Osteoblast (primary cell): ENCODE measurements at regions not wholly inside any gene's neighbourhood (a gene's known extent, or its start where the extent isn't known, plus 50 kb on each side); places are given as distances from the start of the nearest gene placed in this dataset.

Source experiments
- DNase-seq: peaks from one replicate; pipeline ENCODE4 v3.0.0; 2011; ENCODE audit warnings: low spot score, mixed read lengths; ENCODE audit not compliant: insufficient read length; ENCODE audit errors: missing footprints
- H2AFZ ChIP-seq: 2 replicates; pipeline ENCODE4 v1.6.0; 2011; ENCODE audit warnings: mild to moderate bottlenecking, low read length
- H3K27ac ChIP-seq: 2 replicates; pipeline ENCODE4 v1.5.1; 2011; ENCODE audit warnings: mild to moderate bottlenecking, low read depth, low read length, moderate library complexity
- H3K27me3 ChIP-seq: 2 replicates; pipeline ENCODE4 v1.6.0; 2012; ENCODE audit warnings: mild to moderate bottlenecking, control low read depth, inconsistent platforms, low read length, moderate library complexity; ENCODE audit not compliant: insufficient read depth
- H3K36me3 ChIP-seq: 2 replicates; pipeline ENCODE4 v1.5.1; 2011; ENCODE audit warnings: mild to moderate bottlenecking, low read length, control low read depth, moderate library complexity; ENCODE audit not compliant: insufficient read depth
- H3K4me1 ChIP-seq: 2 replicates; pipeline ENCODE4 v1.5.1; 2011; ENCODE audit warnings: mild to moderate bottlenecking, low read length, control low read depth, moderate library complexity; ENCODE audit not compliant: insufficient read depth
- H3K4me2 ChIP-seq: 2 replicates; pipeline ENCODE4 v1.6.0; 2011; ENCODE audit warnings: mild to moderate bottlenecking, low read length; ENCODE audit not compliant: insufficient read depth
- H3K4me3 ChIP-seq: fragments of 200-600 bp; sonication (generic); 3 replicates; pipeline ENCODE4 v1.5.1; 2012; ENCODE audit warnings: mild to moderate bottlenecking, low read length, inconsistent platforms; ENCODE audit not compliant: insufficient read depth
- H3K79me2 ChIP-seq: 2 replicates; pipeline ENCODE4 v1.6.0; 2012; ENCODE audit warnings: mild to moderate bottlenecking, low read length, control low read depth, inconsistent platforms; ENCODE audit not compliant: insufficient read depth
- H3K9me3 ChIP-seq: 2 replicates; pipeline ENCODE4 v1.5.1; 2011; ENCODE audit warnings: low read depth, low read length, control low read depth
- H4K20me1 ChIP-seq: 2 replicates; pipeline ENCODE4 v1.6.0; 2012; ENCODE audit warnings: mild to moderate bottlenecking, low read length, control low read depth; ENCODE audit not compliant: insufficient read depth
- CTCF ChIP-seq: IDR thresholded peaks from 2 replicates; pipeline ENCODE4 v1.5.1; 2011; ENCODE audit warnings: mild to moderate bottlenecking, low read depth, low read length, moderate library complexity; ENCODE audit errors: extremely low read depth

- no peak overlapping the region for H2AFZ ChIP-seq
- H4K20me1 ChIP-seq: no peaks in the 10 kb centered on the region
- H3K27me3 ChIP-seq: no peaks in the 10 kb centered on the region
- no peak for TF ChIP-seq CTCF
- H3K79me2 ChIP-seq: no peaks in the 10 kb centered on the region
- no peak overlapping the region for H3K4me2 ChIP-seq
- H3K4me1 ChIP-seq: no peaks in the 10 kb centered on the region
- H3K4me3 ChIP-seq: no peak overlapping the region
- H3K9me3 ChIP-seq: peaks cover 6% of the 10 kb centered on the region
- no peaks in the 10 kb centered on the region for H3K36me3 ChIP-seq
- DNase-seq: no peak
- no peak overlapping the region for H3K27ac ChIP-seq
Observed at GRCh38 chr22:47811971-47812370, 1049.5 kb downstream of the TBC1D22A start.

GRCh38 chr22:47810505-47811500, 1048.4 kb downstream of the TBC1D22A start:
- TF ChIP-seq CTCF: no peak
- Histone ChIP-seq H3K4me2 (no peak overlapping the region), H3K27me3 (no peaks in the 10 kb centered on the region), H3K4me3 (no peak overlapping the region), H2AFZ (no peak overlapping the region), H3K36me3 (no peaks in the 10 kb centered on the region), H3K79me2 (no peaks in the 10 kb centered on the region), H3K4me1 (no peaks in the 10 kb centered on the region), H3K9me3 (peaks cover 6% of the 10 kb centered on the region), H4K20me1 (no peaks in the 10 kb centered on the region), H3K27ac (no peak overlapping the region)
- peak; percentile 43 for DNase-seq

GRCh38 chr22:47808886-47809620, 1046.6 kb downstream of the TBC1D22A start:
- Histone ChIP-seq H3K4me3 (no peak overlapping the region), H3K9me3 (no peaks in the 10 kb centered on the region), H3K4me1 (no peaks in the 10 kb centered on the region), H3K27me3 (no peaks in the 10 kb centered on the region), H3K36me3 (no peaks in the 10 kb centered on the region), H2AFZ (no peak overlapping the region), H3K27ac (no peak overlapping the region), H3K79me2 (no peaks in the 10 kb centered on the region), H4K20me1 (no peaks in the 10 kb centered on the region), H3K4me2 (no peak overlapping the region)
- TF ChIP-seq CTCF: no peak
- no peak for DNase-seq

- Histone ChIP-seq H3K27me3 (no peaks in the 10 kb centered on the region), H3K27ac (no peak overlapping the region), H3K79me2 (no peaks in the 10 kb centered on the region), H3K4me3 (no peak overlapping the region), H3K9me3 (no peaks in the 10 kb centered on the region), H3K4me1 (no peaks in the 10 kb centered on the region), H3K4me2 (no peak overlapping the region), H2AFZ (no peak overlapping the region), H3K36me3 (no peaks in the 10 kb centered on the region), H4K20me1 (no peaks in the 10 kb centered on the region)
- TF ChIP-seq CTCF: no peak
- DNase-seq: no peak
Observed at GRCh38 chr22:47808236-47808635, 1045.8 kb downstream of the TBC1D22A start.
